NCI-H524 (cell line): ENCODE measurements at regions not wholly inside any gene's neighbourhood (a gene's known extent, or its start where the extent isn't known, plus 50 kb on each side); places are given as distances from the start of the nearest gene placed in this dataset.

ENCODE experiments used
- DNase-seq, 2 experiments: peaks; one replicate each; lab custom pipeline; 2025; lab: John Stamatoyannopoulos, UW

DNA sequence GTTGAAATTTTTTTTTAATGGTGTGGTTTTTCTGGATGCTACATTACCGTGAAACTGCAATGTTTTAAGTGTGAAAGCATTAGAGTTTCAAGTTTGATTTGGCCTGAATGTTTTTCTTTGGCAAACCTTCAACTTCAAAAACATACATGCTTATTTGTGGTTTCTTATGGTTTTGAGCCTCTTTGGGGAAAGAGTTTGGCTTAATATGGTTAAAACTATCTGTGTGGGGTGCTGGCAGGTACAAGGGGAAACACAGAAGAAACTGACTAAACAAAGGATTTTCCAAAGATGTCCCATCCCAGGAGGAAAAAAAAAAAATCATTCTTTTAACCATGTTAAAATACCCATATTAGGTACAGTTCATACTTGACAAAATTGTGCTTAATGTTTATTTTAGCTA lies 121.1 kb downstream of the HGF start:
- DNase-seq, result no peak

DNA sequence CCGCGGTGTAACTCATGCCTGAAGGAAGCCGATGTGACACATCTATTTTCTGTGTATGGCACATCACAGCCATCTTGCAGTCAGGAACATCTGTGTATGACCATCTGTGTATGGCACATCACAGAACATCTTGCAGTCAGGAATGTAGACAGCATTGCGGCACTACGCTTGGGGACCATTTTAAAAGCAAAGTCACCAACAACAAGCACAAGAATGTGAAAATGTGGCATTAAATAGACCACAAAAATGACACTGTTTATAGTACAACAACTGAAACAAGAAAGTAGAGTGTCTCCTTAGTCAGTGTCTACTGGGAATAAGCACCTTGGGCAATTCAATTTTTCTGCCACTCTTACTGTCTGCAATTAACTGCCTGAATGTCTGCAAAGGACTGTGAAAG lies 124.4 kb downstream of the HGF start:
- no peak for DNase-seq

DNA sequence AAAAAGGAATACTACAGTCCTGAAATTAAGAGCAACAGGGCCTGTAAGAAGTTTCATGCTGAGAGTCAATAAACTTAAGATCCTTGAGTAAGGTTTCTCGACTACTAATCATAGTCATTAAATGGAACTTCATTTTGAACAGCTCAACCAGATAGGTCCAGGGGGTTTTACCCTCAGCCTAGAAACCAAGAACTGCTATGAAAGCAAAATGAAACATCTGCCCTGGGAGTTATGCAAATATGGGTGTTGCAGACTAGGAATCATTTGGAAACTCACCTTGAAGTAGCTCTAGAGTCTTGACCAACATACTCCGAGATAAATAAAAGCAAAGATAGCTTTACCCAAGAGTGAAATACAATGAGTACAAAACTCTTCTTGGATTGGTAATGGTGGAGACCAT lies 128.0 kb downstream of the HGF start:
- no peak for DNase-seq

DNA sequence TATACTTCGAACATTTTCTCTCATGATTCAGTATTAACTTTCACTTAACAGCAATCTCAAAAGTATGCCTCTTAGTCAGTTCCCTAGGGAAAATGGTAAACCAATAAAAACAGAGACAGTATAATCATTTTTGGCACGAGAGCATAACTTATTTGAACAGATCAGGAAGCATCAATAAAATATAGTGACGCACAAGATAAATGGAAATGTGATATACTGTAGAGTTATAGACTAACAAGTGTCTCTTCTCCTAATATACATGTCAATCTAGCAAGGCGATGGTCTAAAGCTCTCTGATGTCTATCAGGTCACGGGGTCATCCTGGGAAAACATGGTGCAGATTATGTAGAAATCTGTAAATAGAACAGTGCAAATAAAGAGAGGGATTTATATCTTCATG lies 131.6 kb downstream of the HGF start:
- DNase-seq, result no peak

DNA sequence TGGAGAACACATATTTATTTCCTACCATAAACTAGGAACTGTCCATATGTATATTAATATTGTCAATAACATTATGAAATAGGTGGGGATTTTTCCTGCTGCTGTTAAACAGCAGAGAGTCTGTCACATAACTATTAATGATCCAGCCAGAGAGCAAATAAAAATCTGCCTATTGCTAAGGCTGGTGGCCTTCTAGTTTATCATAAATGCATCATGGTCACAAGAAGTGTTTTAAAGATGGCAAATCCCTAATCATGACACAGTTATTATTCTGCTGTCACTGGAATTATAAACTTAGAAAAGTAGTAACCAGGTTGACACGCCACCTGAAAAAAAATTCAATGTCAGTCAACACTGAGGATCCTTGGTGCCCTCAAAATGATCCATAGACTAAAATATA lies 132.3 kb downstream of the HGF start:
- DNase-seq, result no peak

DNA sequence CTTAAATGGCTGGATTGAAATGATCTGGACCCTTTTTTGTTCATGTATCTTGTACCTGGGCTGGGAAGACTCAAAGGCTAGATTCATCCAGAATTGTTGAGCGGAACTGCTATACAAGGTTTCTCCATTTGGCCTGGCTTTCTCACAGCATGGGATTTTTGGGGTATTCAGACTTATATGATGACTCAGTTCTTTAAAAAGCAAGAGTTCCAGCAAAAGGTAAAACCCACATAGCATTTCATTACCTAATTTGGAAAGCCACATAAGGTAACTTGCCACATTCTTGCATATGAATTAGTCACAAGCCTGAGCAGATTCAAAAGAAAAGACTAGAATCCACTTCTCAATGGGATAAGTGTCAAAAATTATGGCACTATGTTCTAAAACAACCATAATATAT lies 137.4 kb downstream of the HGF start:
- no peak for DNase-seq

DNA sequence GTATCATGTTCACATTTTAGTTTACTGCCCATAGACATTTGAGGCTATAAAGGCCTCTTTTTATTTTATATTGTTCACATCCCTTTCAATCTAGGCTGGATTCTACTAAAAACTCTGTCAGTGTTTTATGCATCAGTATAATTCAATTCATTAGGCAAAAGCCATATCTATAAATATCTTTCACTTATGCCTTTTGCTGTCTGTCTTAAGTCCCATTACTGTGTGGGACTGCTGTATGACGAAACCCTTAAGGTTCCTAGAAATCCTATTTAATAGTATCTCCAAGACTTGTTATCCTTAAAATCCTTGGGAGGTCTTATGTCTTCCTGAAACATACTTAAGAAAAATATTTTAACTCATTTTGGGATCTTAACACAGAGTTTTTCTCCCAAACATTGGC lies 139.2 kb downstream of the HGF start:
- no peak for DNase-seq

DNA sequence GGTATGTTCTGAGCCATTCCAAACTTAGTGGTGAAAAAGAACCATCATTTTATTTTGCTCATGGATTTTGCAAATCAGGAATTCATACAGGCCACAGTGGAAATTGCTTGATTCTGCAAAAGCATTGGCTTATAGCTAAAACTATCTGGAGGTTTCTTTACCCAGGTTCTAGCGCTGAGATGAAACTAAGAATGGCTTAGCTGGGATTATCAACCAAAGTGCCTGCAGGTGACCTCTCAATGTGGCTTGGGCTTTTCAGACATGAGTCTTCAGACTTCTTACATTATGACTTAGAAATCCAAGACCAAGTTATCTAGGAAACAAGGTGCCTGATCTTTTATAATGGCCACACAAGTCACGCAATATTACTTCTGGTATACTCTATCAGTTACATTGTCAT lies 140.1 kb downstream of the HGF start:
- no peak for DNase-seq

DNA sequence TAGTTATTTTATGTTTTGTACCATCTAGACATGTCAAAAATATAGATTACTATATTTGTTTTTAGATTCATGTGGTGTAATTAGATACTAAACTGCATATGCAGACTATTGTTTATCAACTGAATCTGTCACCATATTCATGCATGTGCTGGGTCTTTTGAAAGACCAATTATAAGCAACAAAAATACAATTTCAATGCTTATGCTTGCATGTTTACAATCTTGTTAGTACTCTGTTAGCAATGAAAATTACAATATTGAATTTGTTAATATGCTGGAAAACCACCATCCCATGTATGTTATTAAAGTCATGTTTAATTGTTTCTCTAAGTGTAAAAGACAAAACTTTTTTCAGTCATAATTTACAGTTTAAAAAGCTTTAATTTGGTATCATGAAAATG lies 140.9 kb downstream of the HGF start:
- no peak for DNase-seq

DNA sequence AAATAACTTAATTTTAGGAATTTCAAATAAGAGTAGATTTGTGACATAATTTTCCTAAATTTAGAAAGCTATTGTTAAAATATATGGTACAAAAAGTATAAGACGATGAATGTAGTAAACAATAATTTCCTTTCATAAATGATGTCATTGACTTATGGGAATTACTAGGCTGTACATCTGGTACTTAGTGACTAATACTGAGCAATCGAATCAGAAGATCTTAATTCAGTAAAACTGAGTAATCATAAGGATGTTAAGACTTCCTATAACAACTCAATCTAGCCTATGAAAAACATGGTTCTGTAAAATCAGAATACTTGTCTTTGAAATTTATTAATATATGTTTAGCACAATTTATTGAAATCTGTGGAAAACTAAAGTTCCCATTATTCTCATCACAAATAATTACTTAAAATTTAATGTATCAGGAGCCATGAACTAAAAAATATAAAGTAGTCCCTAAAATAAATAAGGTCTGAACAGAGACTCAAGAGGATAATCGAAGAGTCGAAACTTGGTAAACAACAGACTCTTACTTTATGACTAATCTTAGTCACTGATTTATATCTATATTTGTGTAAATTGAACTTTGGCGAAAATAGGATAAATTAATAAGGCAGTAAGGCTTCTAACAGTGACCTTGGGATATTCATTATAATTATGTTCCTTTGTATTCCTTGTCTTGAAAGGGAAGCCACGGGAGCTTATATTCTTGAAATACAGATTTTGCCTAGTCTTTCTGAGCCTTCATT lies 142.1 kb downstream of the HGF start:
- DNase-seq, result peak in 1 of 2 experiments; percentile 4

DNA sequence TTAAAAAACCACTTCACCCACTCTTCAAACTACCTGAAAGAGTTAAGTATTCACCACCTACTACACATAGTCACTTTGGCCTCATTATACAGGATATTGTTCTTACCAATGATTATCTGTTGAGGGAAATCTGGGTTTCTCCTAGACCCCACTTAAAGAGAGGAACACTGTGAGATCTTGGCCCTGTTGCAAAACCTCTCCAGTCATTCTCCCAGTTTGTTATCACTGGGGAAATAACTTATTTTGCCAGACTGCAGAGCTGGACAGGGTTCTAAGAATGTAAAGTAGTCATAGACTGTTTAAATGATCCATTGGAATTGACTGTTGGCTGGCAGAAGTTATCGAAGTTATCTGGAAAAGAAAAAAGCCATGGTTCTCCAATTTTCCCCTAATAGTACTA lies 143.8 kb downstream of the HGF start:
- DNase-seq, result no peak

DNA sequence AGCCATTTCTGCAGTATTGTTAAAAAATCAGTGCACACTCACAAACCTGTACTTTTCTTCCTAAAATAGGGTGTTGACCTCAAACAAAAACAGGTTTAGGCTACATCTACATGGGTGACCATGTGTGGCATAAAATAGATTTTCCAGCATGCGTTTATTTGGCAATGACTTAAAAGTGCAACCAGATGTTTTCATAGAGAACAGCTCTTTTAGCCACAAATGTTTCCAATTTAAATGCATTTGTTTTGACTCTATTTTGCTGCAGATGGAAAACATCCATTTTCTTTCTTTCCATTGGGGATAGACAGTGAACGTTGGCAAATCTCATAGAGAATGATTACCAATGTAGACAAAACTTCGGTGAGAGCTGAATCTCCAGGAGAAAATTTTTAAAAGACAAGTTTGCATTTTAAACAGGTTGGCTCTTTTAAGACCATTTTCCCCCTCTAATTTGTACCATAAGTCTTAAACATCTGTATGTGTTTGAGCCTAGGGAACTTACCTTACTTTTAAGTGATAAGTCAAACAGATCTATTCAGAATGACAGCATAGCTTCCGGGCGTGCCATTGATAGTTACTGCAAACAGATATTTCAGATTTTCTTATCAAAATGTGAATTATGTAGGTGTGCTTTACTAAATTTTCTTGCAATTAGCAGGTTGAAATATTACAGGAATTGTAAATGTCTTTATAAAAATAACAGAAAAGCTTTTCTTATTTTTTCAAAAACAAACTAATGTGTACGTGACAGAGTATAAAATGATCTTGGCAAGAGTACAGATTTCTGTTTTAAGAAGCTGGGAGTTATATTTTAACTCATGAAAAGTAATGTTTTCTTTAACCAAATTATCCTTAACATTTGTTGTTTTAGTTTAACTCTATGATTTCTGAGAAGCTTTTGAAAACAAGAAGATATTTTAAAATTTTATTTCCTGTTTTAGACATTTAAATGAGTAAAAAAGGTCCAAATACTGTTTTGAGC lies 144.9 kb downstream of the HGF start:
- DNase-seq, result no peak

DNA sequence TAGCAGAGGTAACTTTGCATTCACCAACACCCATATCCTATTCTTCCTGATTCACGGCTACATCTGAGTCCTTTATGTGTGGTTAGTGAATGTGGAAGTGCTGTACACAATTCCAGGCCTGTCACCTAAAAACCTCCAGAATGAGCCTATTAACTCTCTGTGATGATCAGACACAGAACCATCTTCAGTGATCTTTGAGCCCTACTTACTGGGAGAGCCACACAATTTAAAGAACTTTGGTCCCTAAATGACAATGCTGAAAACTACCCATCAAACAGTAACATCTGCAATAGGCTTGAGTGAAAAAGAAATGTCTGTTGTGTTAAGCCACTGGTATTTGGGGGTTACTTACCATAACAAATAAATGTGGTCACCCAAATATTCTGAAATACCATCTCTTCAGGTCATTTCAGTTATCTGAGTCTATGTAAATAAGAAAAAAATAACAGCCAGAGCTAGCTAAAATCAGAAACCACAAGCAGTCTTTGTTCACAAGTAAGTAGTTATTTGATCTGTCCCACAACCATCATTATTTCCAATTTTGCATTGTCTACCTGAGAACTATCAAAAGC lies 145.7 kb downstream of the HGF start:
- no peak for DNase-seq

DNA sequence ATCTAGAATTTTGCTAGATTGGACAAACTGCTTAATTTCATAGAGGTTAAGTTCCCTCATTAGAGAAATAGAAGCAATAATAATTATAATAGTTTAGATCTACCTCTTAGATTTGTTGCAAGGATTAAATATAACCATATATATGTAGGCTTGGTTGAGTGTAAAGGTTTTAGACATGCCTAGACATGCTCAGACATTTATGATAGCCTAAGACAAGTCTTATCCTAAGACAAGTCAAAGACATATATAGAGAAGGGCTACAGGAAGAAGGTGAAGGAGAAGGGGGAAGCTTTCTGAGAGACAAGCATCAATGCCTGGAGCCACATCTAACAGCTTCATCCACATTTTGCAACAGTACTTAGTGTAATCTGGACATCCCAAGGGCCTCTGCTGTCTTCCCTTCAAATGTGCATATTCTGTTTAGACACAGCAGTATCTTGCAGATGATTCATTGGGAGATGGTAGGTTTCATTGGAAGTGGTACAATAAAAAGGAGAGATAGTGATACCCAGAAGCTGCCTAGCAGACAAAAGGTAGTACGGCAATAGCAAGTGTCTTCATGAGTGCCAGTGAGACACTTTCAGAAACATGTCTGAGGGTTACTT lies 146.5 kb downstream of the HGF start:
- no peak for DNase-seq

DNA sequence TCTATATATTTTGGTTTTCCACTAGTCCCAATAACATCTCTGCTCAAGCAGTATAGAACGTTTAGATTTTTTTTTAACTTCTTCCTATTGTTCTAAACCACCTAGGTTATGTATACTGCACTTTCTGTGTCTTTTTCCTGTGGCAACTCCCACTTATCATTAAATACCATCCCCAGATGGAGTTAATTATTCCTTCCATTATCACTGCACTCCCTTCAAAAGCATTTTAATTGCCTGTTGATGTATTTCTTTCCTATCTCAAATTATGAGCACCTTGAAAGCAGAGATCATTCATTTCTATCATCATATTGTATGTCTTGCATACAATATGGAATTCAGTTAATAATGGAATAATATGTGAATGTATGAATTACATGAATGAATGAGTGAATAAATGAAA lies 148.0 kb downstream of the HGF start:
- no peak for DNase-seq

DNA sequence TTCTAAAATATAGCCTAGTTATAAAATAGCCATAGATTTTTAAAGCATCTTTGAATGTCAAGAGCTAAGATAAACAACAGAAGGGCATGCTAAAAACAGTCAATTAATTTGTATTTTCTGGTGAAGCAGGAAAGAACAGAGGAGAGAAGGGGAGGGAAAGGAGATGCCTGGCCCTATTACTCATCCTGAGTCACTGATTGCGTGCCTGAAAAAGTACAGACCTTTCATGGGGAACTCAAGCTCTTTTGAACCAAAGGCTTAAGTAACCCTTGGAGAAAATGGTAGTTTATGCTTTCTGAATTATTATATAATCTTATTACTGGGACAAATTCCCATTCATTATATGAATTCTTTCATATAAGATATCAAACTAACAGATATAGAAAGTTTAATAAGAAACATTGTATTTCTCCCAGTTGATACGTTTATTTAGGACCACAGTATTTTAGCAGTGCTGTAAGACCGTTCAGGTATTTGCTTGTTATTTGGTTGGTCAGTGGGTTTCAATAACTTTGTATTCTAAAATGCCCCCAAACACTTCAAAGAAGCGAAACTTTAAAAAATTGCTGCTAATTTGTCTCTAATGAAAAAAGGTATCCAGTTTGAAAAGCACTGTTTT lies 151.3 kb downstream of the HGF start:
- no peak for DNase-seq

DNA sequence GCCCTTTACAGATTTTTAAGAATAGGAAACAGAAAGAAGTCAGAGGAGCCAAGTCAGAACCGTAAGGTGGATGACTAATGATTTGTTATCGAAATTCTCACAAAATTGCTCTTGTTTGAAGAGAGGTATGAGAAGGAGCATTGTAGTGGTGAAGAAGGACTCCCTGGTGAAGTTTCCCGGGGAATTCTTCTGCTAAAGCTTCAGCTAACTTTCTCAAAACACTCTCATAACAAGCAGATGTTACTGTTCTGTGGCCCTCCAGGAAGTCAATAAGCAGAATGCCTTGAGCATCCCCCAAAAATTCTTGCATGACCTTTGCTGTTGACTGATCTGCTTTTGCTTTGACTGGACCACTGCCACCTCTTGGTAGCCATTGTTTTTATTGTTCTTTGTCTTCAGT lies 152.9 kb downstream of the HGF start:
- DNase-seq, result no peak

DNA sequence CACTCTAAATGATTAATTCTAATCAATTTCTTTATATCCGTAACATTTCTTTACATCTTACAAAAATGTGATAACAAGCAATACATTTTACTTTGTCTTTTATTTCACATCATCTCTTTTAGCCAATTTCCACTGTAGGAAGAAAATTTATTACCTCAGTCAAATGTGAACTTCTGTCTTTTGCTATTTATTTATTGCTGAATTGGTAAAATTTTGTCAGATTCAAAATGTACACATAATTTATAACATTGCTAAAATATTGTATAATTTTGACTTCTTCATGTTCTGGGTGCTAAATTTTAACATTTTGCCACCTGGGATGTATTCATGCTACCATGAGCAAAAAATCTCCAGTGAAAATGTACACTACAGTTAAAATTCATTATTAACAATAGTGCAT lies 158.0 kb downstream of the HGF start:
- DNase-seq, result no peak

DNA sequence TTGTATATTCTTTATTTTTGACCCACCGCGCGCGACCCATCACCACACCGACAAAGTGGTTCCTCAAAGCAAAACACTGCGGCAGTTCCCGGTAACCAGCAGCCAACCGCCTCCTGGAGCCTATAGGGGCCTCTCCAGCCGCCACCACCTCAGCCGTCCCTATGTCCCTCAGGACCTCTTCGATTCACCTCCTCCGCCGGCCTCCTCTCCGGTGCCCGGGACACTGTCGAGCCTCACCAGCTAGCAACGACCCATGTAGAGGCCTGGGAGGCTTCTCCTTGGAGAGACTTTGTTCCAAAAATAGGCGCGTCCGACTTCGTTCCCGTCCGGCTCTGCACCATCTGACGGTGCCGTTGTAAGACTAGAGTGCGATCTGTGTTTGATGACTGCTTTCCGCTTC lies 158.8 kb downstream of the HGF start:
- no peak for DNase-seq

DNA sequence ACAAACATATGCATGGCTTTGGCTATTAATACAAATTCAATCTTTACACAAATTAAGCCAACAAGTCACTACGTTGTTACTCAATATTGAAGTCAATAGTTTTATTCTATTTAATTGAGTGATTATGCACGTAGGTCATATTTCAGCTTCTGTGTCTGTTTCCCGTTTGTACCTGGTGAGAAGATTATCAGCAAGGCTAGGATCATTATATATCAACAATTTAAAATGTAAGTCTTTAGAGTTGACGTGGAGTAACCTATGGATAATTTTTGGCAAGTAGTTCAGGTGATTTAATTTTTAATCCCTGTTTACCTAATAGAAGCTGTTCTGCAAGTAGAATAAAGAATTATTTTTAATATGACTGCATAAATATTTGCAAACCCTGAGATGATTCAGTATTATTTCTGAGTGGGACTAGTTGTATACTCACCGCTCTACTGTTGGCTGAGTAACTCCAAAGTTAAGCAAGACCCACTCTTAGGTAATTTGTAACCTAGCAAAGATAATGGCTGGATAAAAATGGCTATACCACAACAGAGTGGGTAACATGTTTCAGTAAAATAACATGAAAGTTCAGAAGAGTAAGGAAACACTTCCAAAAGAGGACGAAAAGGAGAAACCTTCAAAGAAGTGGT lies 161.0 kb downstream of the HGF start:
- DNase-seq, result no peak

DNA sequence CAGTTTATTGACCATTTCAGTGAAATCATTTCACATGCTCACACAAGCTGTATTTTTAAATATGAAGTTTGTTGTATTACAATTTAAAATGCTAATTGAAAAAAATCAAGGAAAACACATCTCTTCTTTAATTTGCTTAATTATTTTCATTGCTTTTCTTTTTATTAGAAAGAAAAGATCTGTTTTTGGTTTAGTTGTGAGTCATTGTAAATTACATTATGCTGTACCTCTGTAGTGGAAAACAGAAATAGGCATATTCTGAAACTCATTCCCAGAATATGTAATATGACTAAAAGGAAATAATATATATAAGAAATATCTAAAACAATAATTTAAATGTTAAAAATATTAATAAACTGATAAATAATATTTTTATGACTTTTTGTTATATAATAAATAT lies 161.9 kb downstream of the HGF start:
- no peak for DNase-seq
